Stimulated activated CD8-positive, alpha-beta memory T cell treated with anti-CD3 and anti-CD28 coated beads, Interleukin-15, amount 100 ng/mL, for 24 hours (primary cell): ENCODE measurements at regions not wholly inside any gene's neighbourhood (a gene's known extent, or its start where the extent isn't known, plus 50 kb on each side); places are given as distances from the start of the nearest gene placed in this dataset.

Experiments
- DNase-seq: peaks from one replicate; pipeline ENCODE4 v3.0.0-alpha.2; 2020; ENCODE audit warnings: low read depth

DNA sequence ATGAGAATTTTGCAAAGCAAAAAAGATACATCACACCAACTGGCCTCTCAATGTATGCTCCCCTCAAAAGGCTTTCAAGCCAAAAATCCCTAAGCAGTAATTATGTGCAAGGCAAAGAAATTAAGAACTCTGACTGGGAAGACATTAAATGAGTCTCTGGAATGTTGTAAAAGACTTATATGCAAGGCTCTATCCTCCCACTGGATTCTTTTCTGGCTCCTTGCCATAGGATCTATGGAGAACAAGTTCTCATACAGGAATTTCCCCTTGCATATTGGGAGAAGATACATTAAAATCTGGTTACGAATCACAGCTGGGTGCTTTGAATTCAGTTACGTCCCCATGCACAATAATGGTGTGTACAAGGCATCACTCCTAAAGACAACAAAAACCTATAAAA is 73.4 kb upstream of the ATL2 start:
- no peak for DNase-seq

DNA sequence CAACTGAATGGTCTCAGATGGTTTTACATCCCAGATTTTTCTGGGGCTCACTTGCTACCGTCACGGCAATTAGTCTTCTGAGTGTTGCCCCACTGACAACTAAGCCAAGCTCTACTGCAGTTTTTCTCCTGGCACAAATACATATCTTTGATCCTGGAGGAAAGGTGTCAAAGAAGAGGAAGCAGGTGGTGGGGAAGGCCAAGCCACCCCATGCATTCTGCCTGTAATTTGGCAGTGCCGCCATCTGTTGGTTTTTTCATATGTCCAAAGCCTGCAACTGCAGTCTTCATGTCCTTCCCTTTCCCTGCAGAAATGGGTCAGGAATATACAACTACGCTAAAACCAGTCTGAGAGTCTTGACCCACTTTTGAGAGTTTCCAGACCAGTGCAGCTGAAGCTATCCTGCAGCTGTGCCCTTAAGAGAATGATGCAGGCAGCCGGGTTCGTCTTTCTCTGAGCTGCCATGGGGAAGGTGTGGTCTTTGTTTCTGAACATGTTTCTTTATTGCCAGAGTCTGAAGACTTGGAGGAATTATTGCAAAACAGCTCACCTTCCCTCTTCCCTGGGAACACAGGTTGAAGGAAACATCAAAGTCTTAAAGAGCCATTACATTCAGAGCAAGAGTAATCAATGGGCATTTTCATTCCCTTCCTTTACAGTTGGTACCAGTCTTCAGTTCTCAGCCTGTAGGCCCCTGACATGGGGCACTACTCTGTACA is 71.8 kb upstream of the ATL2 start:
- DNase-seq: no peak

DNA sequence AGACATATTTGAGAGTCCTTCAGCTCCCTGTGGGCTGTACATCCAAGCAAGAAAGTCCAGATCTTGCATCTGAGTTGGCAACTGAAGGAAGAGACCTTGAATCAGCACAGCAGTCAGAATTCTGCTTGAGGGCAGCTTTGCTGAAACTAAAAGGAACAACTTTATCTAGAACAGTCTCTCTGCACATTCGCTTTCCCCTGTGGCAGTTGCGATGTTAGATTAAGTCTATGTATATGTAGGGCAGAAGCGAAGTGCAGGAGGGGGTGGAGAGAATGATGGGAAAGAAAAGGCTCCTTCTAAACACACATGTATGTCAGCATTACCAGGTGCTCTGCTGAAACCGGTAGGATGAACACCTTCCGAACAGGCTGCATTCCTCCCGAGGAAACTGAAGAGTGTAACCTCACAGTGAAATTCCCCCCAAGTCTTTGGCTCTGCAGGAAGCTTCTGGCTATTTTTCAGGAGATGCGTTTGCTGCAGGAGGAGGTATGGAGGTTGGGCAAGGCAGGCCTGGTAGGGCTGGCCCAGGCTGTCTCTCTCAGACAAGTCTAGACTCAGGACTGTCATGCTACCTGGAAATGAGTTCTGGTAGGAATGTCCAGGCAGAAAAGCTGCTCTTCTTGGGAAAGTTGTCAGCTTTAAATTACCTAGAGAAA is 70.0 kb upstream of the ATL2 start:
- no peak for DNase-seq

DNA sequence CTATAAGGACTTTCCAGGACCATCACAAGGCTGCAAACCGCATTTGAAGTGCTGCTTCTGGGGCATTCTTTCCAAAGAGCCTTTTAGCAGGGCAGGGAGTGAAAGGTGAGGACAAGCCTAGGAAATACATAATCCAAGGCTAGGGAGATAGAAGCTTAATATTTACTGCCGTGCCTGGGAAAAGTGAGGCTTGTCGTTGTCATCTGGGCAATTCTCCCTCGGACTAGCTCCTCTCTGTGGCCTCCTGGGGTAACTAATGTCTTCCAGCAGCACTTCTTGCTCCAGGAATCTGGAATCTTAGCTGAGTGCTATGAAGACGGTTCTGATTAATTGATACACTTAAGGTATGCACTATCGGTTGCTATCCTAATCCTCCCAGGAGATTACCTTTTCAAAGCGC is 69.3 kb upstream of the ATL2 start:
- DNase-seq: no peak

DNA sequence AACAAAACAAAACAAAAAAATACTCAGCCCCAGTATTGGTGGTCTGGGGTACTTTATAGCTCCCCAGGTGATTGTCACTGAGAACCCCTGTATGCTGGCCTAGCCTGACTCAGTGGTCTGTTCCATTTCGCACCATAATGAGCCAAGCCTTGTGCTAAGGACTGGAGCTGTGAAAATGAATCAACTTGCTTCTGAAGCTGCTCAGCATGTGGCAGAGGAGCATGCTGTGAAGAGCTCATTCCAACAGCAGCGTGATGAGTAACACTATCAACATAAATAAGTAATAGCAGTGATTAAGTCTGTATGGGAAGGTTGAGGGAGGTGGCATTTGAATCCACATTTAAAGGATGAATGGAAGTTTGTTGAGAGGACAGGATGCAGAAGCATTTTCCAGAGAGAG is 67.2 kb upstream of the ATL2 start:
- no peak for DNase-seq

DNA sequence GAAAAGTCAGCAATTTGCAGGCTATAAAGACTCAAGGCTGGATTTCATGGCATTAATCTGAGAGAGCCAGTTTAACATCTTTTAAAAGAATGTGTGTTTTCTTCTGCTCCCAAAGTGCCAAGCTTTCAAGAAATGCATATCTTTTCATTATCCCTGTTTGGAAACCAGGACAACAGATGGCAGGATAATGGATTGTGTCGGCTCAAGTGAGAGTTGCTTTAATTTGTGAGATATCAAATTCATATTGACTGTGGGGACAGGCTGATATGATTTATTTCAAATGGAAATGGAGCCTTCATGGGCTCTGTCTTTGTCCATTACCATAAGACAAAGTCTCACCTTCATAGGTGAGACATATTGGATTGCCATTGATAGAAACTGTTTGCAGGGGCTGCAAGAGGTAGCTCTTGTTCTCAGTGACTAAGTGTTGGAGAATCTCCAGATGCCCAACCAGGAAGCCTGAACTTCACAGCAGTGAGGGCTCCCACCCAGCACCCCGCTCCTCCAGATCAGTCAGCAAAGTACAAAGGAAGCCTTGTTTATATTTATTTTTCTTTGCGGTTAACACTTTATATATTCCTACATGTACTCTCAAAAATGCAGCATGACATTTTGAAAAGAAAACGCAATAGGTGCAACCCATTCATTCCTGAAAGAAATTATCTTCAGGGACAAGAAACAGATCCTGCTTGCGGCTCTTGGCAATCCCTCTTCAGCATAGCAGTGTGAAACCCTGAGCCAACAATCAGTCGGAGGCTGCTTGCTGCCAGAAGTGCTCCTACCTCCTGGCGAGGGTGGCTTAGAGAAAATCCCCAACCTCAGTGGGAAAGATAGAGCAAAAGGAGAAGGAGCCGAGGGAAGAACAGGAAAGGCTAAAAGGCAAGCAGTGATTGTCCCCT is 65.8 kb upstream of the ATL2 start:
- no peak for DNase-seq

DNA sequence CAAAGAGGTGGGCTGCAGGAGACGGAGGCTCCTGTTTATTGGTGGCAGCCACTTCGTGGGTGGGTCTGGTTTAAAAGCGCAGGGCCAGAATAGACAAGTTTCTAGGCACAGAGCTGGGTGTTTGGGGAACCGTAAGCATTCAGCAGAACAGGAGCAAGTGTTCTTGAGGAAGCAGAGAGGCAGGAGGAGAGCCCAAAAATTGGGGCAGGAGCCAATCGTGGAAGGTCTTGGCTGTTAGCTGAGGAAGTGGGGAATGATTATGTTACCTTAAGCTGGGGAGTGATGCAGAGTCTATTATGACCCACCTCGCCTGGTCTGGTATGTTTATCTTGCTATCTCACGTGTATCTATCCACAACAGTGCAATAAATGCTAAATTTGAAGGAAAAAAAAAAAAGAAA is 64.3 kb upstream of the ATL2 start:
- no peak for DNase-seq

DNA sequence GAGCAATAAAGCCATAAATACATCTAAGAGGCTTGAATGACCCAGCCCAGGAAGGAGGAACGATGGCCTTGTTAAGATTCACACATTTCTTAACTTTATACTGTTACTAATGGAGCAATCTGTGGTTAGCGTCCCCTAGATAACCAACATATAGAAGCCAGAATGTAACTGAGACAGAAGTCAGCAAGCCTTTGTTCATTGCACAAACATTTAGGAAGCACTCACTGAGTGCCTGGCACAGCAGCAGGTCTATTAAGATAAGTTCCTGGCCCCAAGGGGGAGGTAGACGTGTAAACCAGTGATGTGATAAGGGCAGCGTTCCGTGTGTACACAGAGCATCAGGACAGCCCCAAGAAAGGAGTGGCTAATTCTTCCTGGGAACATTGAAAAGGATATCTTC is 63.6 kb upstream of the ATL2 start:
- DNase-seq: no peak

DNA sequence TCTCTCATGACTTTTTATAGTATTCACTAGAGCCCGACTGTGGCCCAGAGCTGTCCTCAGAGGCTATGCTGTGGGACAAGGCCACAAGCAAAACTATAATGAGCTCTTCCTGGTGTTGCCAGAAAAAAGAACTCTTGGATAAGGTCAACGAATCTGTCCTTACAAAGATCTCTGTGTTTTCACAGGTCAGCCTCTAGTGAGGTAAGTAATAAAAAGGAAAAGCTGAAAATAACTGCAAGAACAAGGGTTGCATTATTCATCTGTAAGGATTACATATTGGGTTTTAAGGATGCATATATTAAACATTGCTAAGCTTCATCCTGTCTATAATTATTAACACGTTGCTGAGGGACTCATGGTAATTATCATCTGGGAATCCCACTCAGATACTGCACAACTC is 62.8 kb upstream of the ATL2 start:
- no peak for DNase-seq

DNA sequence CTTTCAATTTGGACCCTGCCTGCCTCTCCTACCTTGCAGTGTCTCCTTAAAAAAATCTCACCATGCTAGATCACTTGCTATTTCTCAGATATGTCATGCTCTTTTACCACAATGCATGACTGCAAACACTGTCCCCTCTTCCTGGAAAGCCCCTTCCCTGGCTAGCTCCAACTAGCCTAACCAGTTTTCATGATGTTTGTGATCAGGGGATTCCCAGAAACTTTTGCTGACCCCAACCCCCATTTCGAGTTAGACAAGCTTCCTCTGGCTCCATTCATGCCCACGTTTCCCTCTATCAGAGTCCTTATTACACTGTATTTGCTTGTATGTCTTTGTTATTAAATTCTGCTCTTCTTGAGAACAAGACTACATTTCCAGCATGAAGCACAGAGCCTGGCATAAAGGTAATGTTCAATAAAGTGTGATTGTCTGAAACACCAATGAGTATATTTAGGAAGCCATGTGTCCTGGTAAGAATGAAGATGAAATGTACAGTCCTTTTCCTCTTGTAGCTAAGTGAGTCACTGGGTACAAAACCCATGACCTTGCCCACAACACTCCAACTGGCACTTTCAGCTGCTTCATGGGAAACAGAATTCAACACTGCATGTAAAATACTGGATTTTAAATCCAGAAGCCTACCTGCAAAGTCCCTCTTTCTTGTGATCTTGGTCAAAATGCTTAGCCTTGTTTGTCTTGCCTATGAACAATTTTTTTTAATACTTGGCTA is 62.0 kb upstream of the ATL2 start:
- DNase-seq: no peak

DNA sequence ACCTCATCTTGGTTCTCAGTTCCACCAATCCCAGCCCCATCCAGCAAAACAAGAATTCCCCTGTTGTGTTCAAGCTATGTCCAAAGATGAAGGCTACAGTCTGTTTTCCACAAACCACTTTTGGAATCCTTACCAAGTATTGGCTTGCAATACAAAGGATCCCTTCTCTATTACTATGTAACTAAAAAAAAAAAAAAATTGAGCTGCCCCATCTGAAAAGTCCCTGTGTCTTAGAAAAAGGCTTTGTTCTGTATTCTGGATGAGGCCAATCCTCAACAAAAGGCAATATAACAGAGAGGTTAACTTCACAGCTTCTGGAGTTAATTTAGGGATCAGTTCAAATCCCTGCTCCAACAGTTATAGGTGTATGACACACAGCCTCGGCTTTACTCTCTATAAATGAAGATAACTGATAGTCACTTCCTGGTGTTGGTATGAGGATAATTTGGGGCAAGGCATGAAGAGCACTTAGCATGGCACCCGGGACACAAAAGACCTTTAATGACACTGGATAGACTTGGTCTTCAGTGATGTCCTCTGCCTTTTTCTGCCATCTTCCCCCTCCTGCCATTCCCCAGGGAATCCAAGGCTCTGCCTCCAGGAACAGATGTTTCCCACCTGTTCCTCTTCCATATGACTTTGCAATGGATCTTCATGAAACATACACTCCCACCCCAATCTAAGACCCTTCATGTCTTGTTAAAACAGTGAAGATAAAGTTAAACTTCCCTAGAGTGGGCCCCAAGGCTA is 61.2 kb upstream of the ATL2 start:
- DNase-seq: no peak

DNA sequence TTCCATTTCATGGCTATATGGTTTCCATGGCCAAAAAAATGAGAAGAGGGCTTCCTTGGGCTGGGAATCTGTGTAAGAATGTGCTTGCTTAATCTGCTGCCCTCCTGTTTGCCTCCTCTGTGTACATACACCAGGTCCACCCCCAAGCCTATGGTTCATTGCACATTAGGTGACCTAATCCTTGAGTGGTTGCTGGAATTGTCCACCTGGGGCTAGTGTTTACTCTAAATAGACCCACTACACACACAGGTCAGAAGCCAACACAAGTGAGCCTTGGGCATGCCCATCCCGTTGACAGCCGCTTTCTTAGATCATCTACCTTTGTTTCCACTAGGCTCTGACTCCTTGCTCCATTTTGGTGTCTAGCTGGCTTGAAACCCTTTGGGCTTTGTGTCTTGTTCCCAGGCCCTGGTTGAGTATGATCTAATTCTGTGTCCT is 59.2 kb upstream of the ATL2 start:
- no peak for DNase-seq

DNA sequence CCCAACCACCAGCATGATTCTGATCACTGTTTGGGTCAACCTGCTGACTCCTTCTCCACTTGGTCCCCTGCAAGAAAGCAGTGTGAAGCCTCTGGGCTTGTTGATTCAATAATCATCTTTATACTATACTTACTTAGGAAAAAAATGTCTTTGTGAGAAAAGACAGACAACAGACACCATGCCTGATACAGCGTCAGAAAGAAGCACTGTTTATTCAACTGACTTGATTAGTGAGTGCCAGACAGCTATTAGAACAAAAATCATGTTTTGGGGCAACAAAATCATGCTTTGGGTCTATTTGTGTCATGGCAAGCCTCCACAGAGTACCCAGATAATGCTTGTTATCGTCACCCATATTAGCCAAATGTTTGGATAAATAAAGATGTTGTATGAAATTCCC is 58.7 kb upstream of the ATL2 start:
- DNase-seq: no peak

DNA sequence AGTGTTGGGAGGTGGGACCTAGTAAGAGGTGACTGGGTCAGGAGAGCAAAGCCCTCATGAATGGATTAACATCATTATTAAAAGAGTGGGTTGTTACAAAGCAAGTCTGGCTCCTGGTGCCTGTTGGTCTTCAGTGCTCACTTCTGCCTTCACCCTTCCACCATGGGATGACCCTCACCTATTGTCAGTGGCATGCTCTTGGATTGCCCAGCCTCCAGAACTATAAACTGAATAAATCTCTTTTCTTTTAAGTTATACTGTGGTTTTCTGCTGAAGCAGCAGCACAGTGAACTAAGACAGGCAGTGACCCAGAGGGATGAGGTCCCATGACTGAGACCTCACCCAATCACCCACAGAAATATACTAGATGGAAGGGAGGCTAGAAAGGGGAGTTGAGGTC is 57.5 kb upstream of the ATL2 start:
- DNase-seq: no peak

DNA sequence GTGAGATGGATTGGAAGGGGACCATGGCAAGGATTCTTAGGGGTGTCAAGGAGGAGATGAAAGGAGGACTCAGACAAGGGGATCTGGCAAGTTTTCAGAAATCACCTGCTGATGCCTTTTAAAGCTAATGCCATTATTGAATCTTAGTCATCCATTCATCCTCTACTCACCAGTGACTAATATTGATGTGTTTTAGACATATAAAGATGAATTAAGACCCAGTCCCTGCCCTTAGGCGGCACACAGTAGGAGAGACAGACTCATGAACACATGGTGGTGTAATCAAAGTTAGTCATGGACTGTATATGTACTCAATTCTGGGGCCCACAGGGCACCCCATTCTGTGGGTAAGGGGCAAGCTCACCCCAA is 56.5 kb upstream of the ATL2 start:
- DNase-seq: no peak

DNA sequence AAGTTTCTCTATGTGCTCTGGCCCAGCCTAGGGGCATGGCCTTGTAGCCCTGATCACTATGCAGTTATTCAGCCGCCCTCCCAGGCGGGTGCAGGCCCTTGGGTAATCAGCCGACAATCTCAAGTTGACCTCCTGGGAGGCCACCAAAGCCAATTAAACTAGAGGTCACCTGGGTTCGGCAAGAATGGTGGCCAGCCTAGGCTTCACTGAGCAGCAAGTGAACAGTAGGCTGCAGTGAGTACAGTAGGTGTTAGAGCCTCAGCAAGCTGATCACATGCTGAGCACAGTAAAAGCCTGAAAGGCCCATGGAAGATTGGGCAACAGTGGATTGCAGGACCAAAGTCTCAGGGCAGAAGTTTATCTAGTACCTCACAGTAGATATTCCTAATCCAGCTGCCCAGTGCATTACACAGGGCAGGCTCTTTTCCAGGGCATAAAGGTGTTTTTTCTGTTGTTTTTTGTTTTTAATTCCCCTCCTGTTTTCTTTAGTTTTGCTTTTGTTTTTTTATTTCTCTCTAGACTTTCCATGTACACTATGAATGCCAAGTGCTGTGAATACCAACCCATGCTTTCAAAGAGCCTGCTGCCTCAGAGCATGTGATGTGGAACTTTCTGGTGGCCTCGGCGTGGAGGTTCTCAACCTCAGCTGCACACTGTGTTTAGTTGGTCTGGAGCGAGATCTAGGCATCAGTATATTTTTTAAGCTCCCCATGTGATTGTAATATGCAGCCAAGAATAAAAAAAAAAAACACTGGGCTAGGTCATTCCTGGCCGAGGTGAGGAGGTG is 55.9 kb upstream of the ATL2 start:
- DNase-seq: no peak

DNA sequence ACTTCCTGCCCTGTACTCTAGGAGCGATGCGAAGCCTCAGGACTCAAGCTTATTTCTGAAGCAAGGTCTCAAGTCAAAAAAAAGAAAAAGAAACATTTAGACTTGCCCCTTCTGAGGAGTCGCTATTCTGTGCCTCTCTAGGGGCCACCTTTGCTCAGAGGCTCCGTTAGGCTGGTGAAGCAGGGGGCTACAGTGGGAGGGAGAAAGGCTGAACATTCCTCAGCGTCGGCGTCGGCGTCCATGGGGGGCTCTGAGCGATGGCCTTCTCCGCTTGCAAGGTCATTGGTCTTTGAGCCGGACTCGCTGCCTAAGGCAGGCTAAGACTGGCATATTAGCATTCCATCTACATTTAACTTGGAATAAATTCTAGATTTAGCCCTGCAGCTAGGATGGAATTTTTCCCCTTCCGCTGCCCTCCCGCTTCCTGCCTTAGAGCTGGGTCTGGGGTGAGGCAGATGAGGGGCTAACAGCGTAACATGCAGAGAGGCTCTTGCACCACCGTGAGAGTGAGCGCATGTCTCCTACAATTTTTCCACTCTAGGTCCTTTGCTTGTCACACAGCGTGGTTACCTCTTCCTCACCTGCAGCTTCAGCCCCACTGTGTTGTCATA is 53.6 kb upstream of the ATL2 start:
- no peak for DNase-seq

DNA sequence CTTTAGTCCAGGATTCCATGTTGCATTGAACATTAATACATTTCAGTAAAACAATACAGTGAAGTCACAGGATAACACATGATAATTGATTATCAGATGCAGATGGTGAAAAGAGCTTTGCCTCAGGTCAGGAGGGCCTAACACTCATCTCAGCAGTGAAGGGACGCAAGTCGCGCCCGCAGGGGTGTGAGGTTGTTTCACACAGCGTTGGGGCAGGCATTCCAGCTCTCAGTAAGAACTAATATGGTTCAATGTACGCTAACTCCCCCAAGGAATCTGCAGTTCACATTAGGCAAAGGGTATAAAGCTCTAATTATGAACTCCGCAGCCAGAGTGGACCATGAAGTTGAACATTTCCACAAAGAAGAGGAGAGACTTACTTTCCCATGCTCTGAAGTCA is 53.1 kb upstream of the ATL2 start:
- no peak for DNase-seq

DNA sequence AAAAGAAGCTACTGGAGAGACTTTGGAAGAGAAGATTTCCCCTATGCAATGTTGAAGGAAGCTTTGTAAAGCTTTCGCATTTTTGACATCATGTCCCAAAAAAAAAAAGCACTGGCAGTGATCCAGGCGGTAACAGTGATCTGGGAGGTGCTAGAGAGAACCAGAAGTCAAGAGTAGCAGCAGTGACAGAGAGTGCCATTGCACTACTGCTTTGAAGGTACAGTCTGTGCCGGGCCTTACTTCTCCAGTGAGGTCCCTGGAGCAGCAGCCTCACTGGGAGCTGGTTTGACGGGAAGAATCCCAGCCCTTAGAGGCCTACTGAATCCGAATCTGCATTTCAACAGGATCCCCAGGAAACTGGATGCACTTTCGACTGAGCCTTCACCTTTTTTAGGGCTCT is 50.9 kb upstream of the ATL2 start:
- DNase-seq: no peak

DNA sequence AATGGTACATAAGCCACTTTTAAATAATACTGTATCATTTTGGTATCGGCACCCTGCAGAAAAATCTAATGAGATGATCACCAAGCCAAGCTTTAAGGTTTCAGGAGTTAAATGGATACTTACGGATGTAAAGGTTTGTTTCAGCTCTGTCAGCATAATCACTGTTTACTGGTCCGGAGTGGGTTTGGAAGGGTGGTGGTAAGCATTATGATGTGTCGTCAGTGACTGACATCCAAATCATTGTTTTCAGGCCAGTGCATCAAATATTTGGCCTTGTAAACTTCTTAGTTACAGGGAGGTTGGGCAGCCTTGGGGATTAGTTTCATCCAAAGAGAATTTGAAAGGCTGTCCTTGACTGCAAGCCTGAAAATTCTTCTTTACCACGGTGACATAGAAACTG is 50.0 kb upstream of the ATL2 start:
- DNase-seq: no peak
